ENCODE measurements at regions not wholly inside any gene's neighbourhood (a gene's known extent, or its start where the extent isn't known, plus 50 kb on each side); places are given as distances from the start of the nearest gene placed in this dataset.

- no peak overlapping the region for H3K27ac ChIP-seq (ENCODE audit: poor library complexity, severe bottlenecking)
- H3K9me3 ChIP-seq (ENCODE audit: severe bottlenecking), result no peaks in the 10 kb centered on the region
- no peak overlapping the region for H3K4me3 ChIP-seq (ENCODE audit: severe bottlenecking)
- no peaks in the 10 kb centered on the region for H3K27me3 ChIP-seq (ENCODE audit: insufficient read depth, poor library complexity, severe bottlenecking)
- no peak for TF ChIP-seq CTCF (IDR thresholded peaks at IDR 0.05; ENCODE audit: poor library complexity, severe bottlenecking)
- H3K4me1 ChIP-seq (ENCODE audit: insufficient read depth, poor library complexity, severe bottlenecking), result no peaks in the 10 kb centered on the region
- H3K36me3 ChIP-seq (ENCODE audit: low read depth), result no peaks in the 10 kb centered on the region
- ATAC-seq (ENCODE audit: low read depth) (no peak), DNase-seq (ENCODE audit: low spot score) (peak; percentile 9)
Measured at GRCh38 chr6:2410656-2411380, 165.4 kb upstream of the GMDS start.

GRCh38 chr6:2407525-2407924, 162.1 kb upstream of the GMDS start:
- Histone ChIP-seq H3K4me1 (ENCODE audit: insufficient read depth, poor library complexity, severe bottlenecking) (no peaks in the 10 kb centered on the region), H3K27ac (ENCODE audit: poor library complexity, severe bottlenecking) (no peak overlapping the region), H3K4me3 (ENCODE audit: severe bottlenecking) (no peak overlapping the region), H3K27me3 (ENCODE audit: insufficient read depth, poor library complexity, severe bottlenecking) (no peaks in the 10 kb centered on the region), H3K9me3 (ENCODE audit: severe bottlenecking) (no peaks in the 10 kb centered on the region), H3K36me3 (ENCODE audit: low read depth) (no peaks in the 10 kb centered on the region)
- no peak for TF ChIP-seq CTCF (IDR thresholded peaks at IDR 0.05; ENCODE audit: poor library complexity, severe bottlenecking)
- no peak for DNase-seq (ENCODE audit: low spot score)
- no peak for ATAC-seq (ENCODE audit: low read depth)

GRCh38 chr6:2404211-2404929, 159.0 kb upstream of the GMDS start:
- DNase-seq (ENCODE audit: low spot score) (no peak), ATAC-seq (ENCODE audit: low read depth) (no peak)
- no peak overlapping the region for H3K4me3 ChIP-seq (ENCODE audit: severe bottlenecking)
- no peaks in the 10 kb centered on the region for H3K4me1 ChIP-seq (ENCODE audit: insufficient read depth, poor library complexity, severe bottlenecking)
- H3K27ac ChIP-seq (ENCODE audit: poor library complexity, severe bottlenecking), result no peak overlapping the region
- H3K36me3 ChIP-seq (ENCODE audit: low read depth), result no peaks in the 10 kb centered on the region
- no peaks in the 10 kb centered on the region for H3K9me3 ChIP-seq (ENCODE audit: severe bottlenecking)
- TF ChIP-seq CTCF (IDR thresholded peaks at IDR 0.05; ENCODE audit: poor library complexity, severe bottlenecking), result no peak
- H3K27me3 ChIP-seq (ENCODE audit: insufficient read depth, poor library complexity, severe bottlenecking), result no peaks in the 10 kb centered on the region

GRCh38 chr6:2403546-2403945, 158.1 kb upstream of the GMDS start:
- TF ChIP-seq CTCF (IDR thresholded peaks at IDR 0.05; ENCODE audit: poor library complexity, severe bottlenecking), result no peak
- Histone ChIP-seq H3K9me3 (ENCODE audit: severe bottlenecking) (no peaks in the 10 kb centered on the region), H3K4me3 (ENCODE audit: severe bottlenecking) (no peak overlapping the region), H3K36me3 (ENCODE audit: low read depth) (no peaks in the 10 kb centered on the region), H3K4me1 (ENCODE audit: insufficient read depth, poor library complexity, severe bottlenecking) (no peaks in the 10 kb centered on the region), H3K27ac (ENCODE audit: poor library complexity, severe bottlenecking) (no peak overlapping the region), H3K27me3 (ENCODE audit: insufficient read depth, poor library complexity, severe bottlenecking) (no peaks in the 10 kb centered on the region)
- ATAC-seq (ENCODE audit: low read depth) (no peak), DNase-seq (ENCODE audit: low spot score) (no peak)

Measured in RWPE2 (cell line).